Common myeloid progenitor, CD34-positive (primary cell): ENCODE measurements at regions not wholly inside any gene's neighbourhood (a gene's known extent, or its start where the extent isn't known, plus 50 kb on each side); places are given as distances from the start of the nearest gene placed in this dataset.
A peak's percentile ranks its signal among the peaks of the same experiment; 100 is the strongest.

Source experiments
- CTCF ChIA-PET: fragments of 350-600 bp; sonication (Branson Sonifier 250); formaldehyde crosslinking; loops from one replicate; lab custom pipeline; 2021; ENCODE audit warnings: antibody characterized with exemption; lab: Charles Lee
- POLR2A ChIA-PET: fragments of 350-600 bp; sonication (Branson Sonifier 250); formaldehyde crosslinking; loops from one replicate; lab custom pipeline; 2021; ENCODE audit warnings: antibody characterized with exemption; lab: Charles Lee
- DNase-seq, 3 donors: peaks; one replicate each; pipeline versions ENCODE4 v3.0.0 to v3.0.0-alpha.2; 2013
- H3K27ac ChIP-seq, 2 experiments: 1 replicate in 1 of 2; 2 replicates in 1 of 2; pipeline ENCODE4 v1.7.0; 2013; ENCODE audit warnings: inconsistent platforms in 2 of 2, low read length in 2 of 2, mild to moderate bottlenecking in 2 of 2, low read depth in 1 of 2, moderate library complexity in 1 of 2; ENCODE audit not compliant: severe bottlenecking in 2 of 2, insufficient read depth in 1 of 2, poor library complexity in 1 of 2
- H3K27me3 ChIP-seq, 5 experiments: replicated peaks in 2 of 5; 1 replicate in 3 of 5; 2 replicates in 2 of 5; pipeline versions ENCODE4 v1.6.1 to v1.7.0; 2013; ENCODE audit warnings: low read length in 4 of 5, mild to moderate bottlenecking in 2 of 5, moderate library complexity in 2 of 5, inconsistent platforms in 1 of 5; ENCODE audit not compliant: insufficient read depth in 5 of 5, control insufficient read depth in 4 of 5
- H3K36me3 ChIP-seq, 4 experiments: 1 replicate in 2 of 4; 2 replicates in 2 of 4; pipeline versions ENCODE4 v1.6.1 to v1.7.0; 2013; ENCODE audit warnings: low read length in 3 of 4, control low read depth in 1 of 4, mild to moderate bottlenecking in 1 of 4; ENCODE audit not compliant: control insufficient read depth in 4 of 4, insufficient read depth in 4 of 4
- H3K4me1 ChIP-seq, 4 experiments: 1 replicate in 3 of 4; 2 replicates in 1 of 4; pipeline versions ENCODE4 v1.6.1 to v1.7.1; 2013; ENCODE audit warnings: low read length in 3 of 4, mild to moderate bottlenecking in 3 of 4, control low read depth in 1 of 4, inconsistent platforms in 1 of 4, moderate library complexity in 1 of 4; ENCODE audit not compliant: control insufficient read depth in 4 of 4, insufficient read depth in 4 of 4; ENCODE audit errors: control extremely low read depth in 1 of 4
- H3K4me3 ChIP-seq, 7 experiments: 1 replicate in 4 of 7; 2 replicates in 3 of 7; pipeline versions ENCODE4 v1.5.1 to v1.7.0; 2013; ENCODE audit warnings: mild to moderate bottlenecking in 7 of 7, low read length in 6 of 7, moderate library complexity in 6 of 7, inconsistent platforms in 2 of 7, low read depth in 2 of 7, control low read depth in 1 of 7; ENCODE audit not compliant: insufficient read depth in 4 of 7, control insufficient read depth in 1 of 7; ENCODE audit errors: extremely low read depth in 1 of 7
- H3K9me3 ChIP-seq, 5 experiments: 1 replicate in 4 of 5; 2 replicates in 1 of 5; pipeline versions ENCODE4 v1.6.1 to v1.7.1; 2013; ENCODE audit warnings: low read length in 4 of 5, mild to moderate bottlenecking in 2 of 5, inconsistent platforms in 1 of 5, low read depth in 1 of 5, moderate library complexity in 1 of 5; ENCODE audit not compliant: control insufficient read depth in 4 of 5, insufficient read depth in 2 of 5; ENCODE audit errors: control extremely low read depth in 1 of 5
- WGBS: methylation state at CpG from one replicate; pipeline ENCODE4 v1.1.5; 2013; ENCODE audit not compliant: insufficient coverage; 5-methylcytosine and 5-hydroxymethylcytosine counted together

- H3K4me1 ChIP-seq, result no peaks in the 10 kb centered on the region
- H3K36me3 ChIP-seq, result no peaks in the 10 kb centered on the region
- no peak for DNase-seq
- no peaks in the 10 kb centered on the region for H3K9me3 ChIP-seq
- H3K27ac ChIP-seq, result no peak overlapping the region
- H3K4me3 ChIP-seq, result no peak overlapping the region
- WGBS, result 98% methylated on average over 5 of the region's 8 CpGs
- H3K27me3 ChIP-seq, result no peaks in the 10 kb centered on the region
- ChIA-PET CTCF (no interaction called here), POLR2A (no interaction called here)
These were observed 71.0 kb downstream of the AQP4 start for GRCh38 chr18:26794230-26795101.

DNA sequence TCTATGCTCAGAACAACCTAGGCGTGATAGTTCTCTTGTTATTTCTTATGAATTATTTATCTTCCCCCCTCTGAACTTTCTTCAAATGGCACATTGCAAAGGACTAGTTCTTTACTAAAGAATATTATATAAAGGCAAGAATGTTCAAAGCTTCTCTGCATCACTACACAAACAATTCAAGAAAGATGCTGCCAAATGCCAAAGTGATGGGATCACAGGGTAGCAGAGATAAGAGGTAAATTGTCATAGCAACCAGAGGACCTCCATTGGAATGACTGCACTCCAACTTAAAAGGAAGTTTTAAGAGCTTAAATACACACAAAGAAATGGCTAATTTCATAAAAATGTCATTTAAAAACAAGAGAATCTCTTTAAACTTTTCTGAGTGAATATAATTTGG lies 72.8 kb downstream of the AQP4 start:
- no peaks in the 10 kb centered on the region for H3K9me3 ChIP-seq
- H3K4me1 ChIP-seq, result no peaks in the 10 kb centered on the region
- no peak overlapping the region for H3K4me3 ChIP-seq
- ChIA-PET CTCF (no interaction called here), POLR2A (no interaction called here)
- no peaks in the 10 kb centered on the region for H3K27me3 ChIP-seq
- no peak overlapping the region for H3K27ac ChIP-seq
- no peak for DNase-seq
- H3K36me3 ChIP-seq, result no peaks in the 10 kb centered on the region
- no CpG with 5 or more reads among the region's 1 CpG for WGBS

DNA sequence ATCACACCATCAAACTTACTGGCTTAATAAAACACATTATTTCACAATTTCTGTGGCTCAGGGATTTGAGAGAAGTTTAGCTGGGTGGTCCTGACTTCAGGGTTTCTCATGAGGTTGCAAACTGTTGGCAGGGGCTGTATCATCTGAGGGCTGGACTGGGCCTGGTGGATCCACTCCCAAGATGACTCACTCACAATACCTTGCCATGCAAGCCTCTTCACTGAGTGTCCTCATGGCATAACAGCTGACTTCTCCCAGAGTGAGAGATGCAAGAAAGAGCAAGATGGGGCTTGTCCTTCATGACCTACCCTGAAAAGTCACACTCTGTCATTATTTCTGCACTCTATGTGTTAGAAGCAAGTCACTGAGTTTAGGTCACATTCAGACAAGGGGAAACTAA lies 73.8 kb downstream of the AQP4 start:
- H3K27ac ChIP-seq, result no peak overlapping the region
- no peaks in the 10 kb centered on the region for H3K9me3 ChIP-seq
- H3K36me3 ChIP-seq, result no peaks in the 10 kb centered on the region
- no peaks in the 10 kb centered on the region for H3K27me3 ChIP-seq
- no peak for DNase-seq
- H3K4me1 ChIP-seq, result no peaks in the 10 kb centered on the region
- ChIA-PET POLR2A (no interaction called here), CTCF (interaction anchor here (1.0 to 1.2 kb wide), 2 partner anchors 11 to 13 kb away, joined by 3 read pairs; no protein-coding TSS in a partner anchor)
- H3K4me3 ChIP-seq, result no peak overlapping the region

DNA sequence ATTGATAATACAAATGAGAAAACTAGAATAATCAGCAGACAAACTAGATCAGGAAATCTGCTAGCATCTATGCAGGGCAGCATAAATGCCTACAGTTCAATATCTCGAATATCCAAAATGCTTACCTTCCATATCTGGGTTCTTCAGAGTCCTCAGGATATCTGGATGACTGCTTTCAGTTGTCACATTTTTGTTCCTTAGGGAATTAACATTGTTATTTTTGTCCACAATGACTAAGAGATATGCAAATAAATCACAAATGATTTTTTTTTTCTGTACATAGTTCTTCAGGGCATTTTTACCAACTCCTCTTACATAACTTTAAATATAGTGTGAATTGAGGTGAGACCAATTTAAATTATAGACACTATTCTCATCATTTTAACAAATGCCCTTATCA lies 80.9 kb downstream of the AQP4 start:
- DNase-seq, result no peak
- H3K27ac ChIP-seq, result no peak overlapping the region
- WGBS, result 83% methylated on average over 1 of the region's 1 CpG
- H3K27me3 ChIP-seq, result peaks cover 0 to 11% (median 0%) of the 10 kb centered on the region in 5 experiments
- no peaks in the 10 kb centered on the region for H3K9me3 ChIP-seq
- ChIA-PET CTCF (no interaction called here), POLR2A (no interaction called here)
- H3K4me1 ChIP-seq, result peaks cover 0 to 5% (median 2%) of the 10 kb centered on the region in 4 experiments
- H3K4me3 ChIP-seq, result no peak overlapping the region
- no peaks in the 10 kb centered on the region for H3K36me3 ChIP-seq

DNA sequence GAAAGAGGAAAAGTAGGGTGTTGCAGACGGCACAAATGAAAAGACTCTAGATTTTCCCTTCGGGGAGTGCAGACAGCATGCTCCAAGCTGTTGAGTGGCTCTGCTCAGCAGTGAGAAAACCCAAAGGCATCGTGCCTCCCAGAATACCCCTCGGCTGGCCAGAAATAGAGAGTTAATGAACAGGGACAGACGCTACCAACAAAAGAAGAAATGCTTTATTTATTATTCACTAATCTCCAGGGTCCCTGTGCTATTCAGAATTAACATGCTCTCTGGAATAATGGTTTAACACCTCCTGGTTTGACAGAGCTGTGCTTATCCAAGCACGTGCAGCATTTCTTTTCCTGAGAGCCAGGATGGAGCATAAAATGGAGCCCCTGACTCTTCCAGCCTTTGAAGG lies 82.3 kb downstream of the AQP4 start:
- POLR2A ChIA-PET, result no interaction called here
- H3K36me3 ChIP-seq, result no peaks in the 10 kb centered on the region
- CTCF ChIA-PET, result no interaction called here
- WGBS, result 96% methylated on average over 4 of the region's 6 CpGs
- no peaks in the 10 kb centered on the region for H3K9me3 ChIP-seq
- H3K27ac ChIP-seq, result no peak overlapping the region
- peaks cover 0 to 5% (median 2%) of the 10 kb centered on the region in 4 experiments for H3K4me1 ChIP-seq
- DNase-seq, result no peak
- H3K27me3 ChIP-seq, result peaks cover 0 to 13% (median 0%) of the 10 kb centered on the region in 5 experiments
- no peak overlapping the region for H3K4me3 ChIP-seq

DNA sequence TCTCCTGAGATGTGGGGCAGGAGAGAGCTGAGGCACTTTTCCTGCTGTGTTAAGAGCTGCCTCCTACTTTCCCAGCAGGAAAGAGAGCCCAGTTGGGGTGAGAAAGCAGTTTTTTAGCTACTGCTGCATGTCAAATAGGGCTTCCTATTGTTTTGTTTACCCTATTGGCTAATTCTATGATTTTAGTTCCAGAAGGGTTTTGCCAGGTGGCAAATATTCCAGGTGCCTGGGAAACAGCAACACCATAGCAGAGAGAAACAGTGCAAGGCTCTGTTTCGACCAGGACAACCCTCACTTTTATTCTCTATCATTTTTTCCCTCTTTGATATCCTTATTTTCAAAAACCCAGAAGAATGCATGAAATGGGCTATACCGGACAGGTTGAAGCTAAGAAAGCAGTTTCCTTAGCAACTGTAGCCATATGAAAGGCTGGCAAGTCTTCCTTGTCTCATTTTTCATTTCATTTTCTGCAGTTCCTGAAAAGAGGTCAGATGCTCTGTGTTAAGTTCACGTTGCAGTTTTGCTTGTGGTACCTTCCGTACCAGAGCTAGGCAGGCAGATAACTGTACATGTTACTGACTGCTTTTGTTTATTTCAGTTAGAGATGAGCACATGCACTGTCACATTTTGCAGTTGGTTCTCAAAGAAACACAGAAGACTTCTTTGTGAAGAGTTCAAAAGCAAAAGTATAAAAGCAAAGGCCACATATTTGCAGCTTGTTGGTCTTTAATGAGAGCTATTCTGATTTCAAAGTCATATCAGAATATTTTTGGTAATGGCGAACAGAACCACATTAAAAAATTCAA lies 84.8 kb downstream of the AQP4 start:
- Histone ChIP-seq H3K4me1 (peaks cover 0 to 5% (median 2%) of the 10 kb centered on the region in 4 experiments), H3K4me3 (no peak overlapping the region), H3K27ac (no peak overlapping the region), H3K36me3 (no peaks in the 10 kb centered on the region), H3K27me3 (peaks cover 0 to 14% (median 0%) of the 10 kb centered on the region in 5 experiments), H3K9me3 (no peaks in the 10 kb centered on the region)
- ChIA-PET POLR2A (no interaction called here), CTCF (interaction anchor here (1.3 to 1.5 kb wide), 2 partner anchors 11 to 23 kb away, joined by 3 to 4 read pairs; no protein-coding TSS in a partner anchor)
- WGBS, result 33% methylated on average over 4 of the region's 5 CpGs
- peak in 2 of 3 donors; percentile 27 to 43 for DNase-seq

DNA sequence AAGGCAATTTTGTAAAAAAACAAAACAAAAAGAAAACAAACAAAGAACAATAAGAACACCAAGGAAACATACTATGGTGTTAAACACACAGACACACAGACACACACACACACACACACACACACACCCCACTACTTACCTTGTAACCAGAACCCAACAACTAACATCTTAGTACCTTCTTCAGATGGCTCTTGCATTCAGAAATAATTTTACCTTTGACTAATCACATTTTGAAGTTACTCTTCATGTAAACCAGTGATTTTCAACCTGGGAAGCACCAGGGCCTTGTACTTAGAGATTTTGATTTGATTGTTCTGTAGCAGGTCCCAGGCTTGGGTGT lies 87.5 kb downstream of the AQP4 start:
- Histone ChIP-seq H3K27ac (no peak overlapping the region), H3K4me3 (no peak overlapping the region), H3K27me3 (peaks cover 0 to 8% (median 0%) of the 10 kb centered on the region in 5 experiments), H3K4me1 (peaks cover 0 to 5% (median 2%) of the 10 kb centered on the region in 4 experiments), H3K36me3 (no peaks in the 10 kb centered on the region), H3K9me3 (no peaks in the 10 kb centered on the region)
- no peak for DNase-seq
- POLR2A ChIA-PET, result no interaction called here
- CTCF ChIA-PET, result interaction anchor here (1.0 kb wide), 1 partner anchor 10 kb away, joined by 4 read pairs; no protein-coding TSS in a partner anchor
